ENCODE measurements at regions not wholly inside any gene's neighbourhood (a gene's known extent, or its start where the extent isn't known, plus 50 kb on each side); places are given as distances from the start of the nearest gene placed in this dataset.

GRCh38 chr6:15880262-15880973, 217.6 kb upstream of the DTNBP1 start:
- DNase-seq (ENCODE audit: low read depth in 1 of 2, low spot score in 1 of 2) (no peak), ATAC-seq (no peak), FAIRE-seq (no peak)
- H3K4me3 ChIP-seq = no peak overlapping the region
- WGBS (ENCODE audit: missing lambda C conversion rate) = 36% methylated on average over 4 of the region's 4 CpGs
- CTCF ChIA-PET = no interaction called here
- TF ChIP-seq RNF2 (IDR thresholded peaks at IDR 0.05; ENCODE audit: borderline replicate concordance, low read depth) = no peak
- no peak for TF ChIP-seq FOXS1 (CRISPR knock-in tag; IDR thresholded peaks at IDR 0.05)
- no peak for TF ChIP-seq CBX8 (IDR thresholded peaks at IDR 0.05)
- no peak for TF ChIP-seq MAZ (IDR thresholded peaks at IDR 0.05; ENCODE audit: borderline replicate concordance, low read depth, low read length)
- no peaks in the 10 kb centered on the region for H3K9me3 ChIP-seq
- no peaks in the 10 kb centered on the region for H3K4me1 ChIP-seq
- no peak overlapping the region for H3K4me2 ChIP-seq
- H3K27ac ChIP-seq = no peak overlapping the region
- POLR2A ChIA-PET = no interaction called here

GRCh38 chr6:15879371-15880261, 216.8 kb upstream of the DTNBP1 start:
- Histone ChIP-seq H3K9me3 (no peaks in the 10 kb centered on the region), H3K4me3 (no peak overlapping the region), H3K4me1 (no peaks in the 10 kb centered on the region), H3K27ac (no peak overlapping the region), H3K4me2 (no peak overlapping the region)
- TF ChIP-seq ZFP36 (IDR thresholded peaks at IDR 0.05; ENCODE audit: borderline replicate concordance, partially characterized antibody) (no peak), ZNF302 (CRISPR knock-in tag; IDR thresholded peaks at IDR 0.05) (no peak), HOXB5 (CRISPR knock-in tag; IDR thresholded peaks at IDR 0.05) (no peak), RFX5 (IDR thresholded peaks at IDR 0.05) (no peak), FOSB (CRISPR knock-in tag; IDR thresholded peaks at IDR 0.05) (no peak), RCOR1 (IDR thresholded peaks at IDR 0.05; ENCODE audit: low read depth, low read length) (no peak), MYC (IDR thresholded peaks at IDR 0.05; ENCODE audit: borderline replicate concordance, low read length) (no peak), USF2 (IDR thresholded peaks at IDR 0.05) (no peak), KDM1A (IDR thresholded peaks at IDR 0.05; ENCODE audit: low read depth) (no peak)
- TF ChIP-seq, protein P1, sequence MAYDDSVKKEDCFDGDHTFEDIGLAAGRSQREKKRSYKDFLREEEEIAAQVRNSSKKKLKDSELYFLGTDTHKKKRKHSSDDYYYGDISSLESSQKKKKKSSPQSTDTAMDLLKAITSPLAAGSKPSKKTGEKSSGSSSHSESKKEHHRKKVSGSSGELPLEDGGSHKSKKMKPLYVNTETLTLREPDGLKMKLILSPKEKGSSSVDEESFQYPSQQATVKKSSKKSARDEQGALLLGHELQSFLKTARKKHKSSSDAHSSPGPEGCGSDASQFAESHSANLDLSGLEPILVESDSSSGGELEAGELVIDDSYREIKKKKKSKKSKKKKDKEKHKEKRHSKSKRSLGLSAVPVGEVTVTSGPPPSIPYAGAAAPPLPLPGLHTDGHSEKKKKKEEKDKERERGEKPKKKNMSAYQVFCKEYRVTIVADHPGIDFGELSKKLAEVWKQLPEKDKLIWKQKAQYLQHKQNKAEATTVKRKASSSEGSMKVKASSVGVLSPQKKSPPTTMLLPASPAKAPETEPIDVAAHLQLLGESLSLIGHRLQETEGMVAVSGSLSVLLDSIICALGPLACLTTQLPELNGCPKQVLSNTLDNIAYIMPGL (CRISPR knock-in tag; IDR thresholded peaks at IDR 0.05; ENCODE audit: borderline replicate concordance) = no peak
- TF ChIP-seq, protein P2, sequence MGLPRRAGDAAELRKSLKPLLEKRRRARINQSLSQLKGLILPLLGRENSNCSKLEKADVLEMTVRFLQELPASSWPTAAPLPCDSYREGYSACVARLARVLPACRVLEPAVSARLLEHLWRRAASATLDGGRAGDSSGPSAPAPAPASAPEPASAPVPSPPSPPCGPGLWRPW (IDR thresholded peaks at IDR 0.05) = no peak
- TF ChIP-seq, protein P3, sequence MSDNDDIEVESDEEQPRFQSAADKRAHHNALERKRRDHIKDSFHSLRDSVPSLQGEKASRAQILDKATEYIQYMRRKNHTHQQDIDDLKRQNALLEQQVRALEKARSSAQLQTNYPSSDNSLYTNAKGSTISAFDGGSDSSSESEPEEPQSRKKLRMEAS (IDR thresholded peaks at IDR 0.05) = no peak
- ChIA-PET CTCF (no interaction called here), POLR2A (no interaction called here)
- DNase-seq (ENCODE audit: low read depth in 1 of 2, low spot score in 1 of 2) (no peak), ATAC-seq (no peak), FAIRE-seq (no peak)
- WGBS (ENCODE audit: missing lambda C conversion rate) = 33% methylated on average over 12 of the region's 12 CpGs

DNA sequence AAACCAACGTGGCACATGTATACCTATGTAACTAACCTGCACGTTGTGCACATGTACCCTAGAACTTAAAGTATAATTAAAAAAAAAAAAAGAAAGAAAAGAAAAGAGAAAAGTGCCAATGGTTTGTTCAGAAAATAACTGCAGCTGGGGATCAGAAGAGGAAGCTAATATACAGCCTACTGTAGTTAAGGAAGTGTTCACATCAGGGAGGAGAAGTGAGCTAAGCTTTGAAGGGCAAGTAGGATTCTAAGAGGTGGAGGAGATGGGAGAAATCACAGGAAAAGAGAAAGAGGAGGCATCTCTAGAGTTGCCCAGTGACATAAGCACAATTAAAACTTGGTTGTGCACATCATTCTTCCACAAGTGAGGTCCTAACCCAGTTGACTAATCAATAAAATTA, 214.4 kb upstream of the DTNBP1 start:
- WGBS (ENCODE audit: missing lambda C conversion rate) = 19% methylated on average over 2 of the region's 2 CpGs

More for the DNA sequence above, 214.4 kb upstream of the DTNBP1 start:
- no peak for TF ChIP-seq HOXB13 (CRISPR knock-in tag; IDR thresholded peaks at IDR 0.05; ENCODE audit: low read depth)
- TF ChIP-seq POLR2AphosphoS2 (conservative IDR thresholded peaks at IDR 0.05; ENCODE audit: low read length) = no peak
- TF ChIP-seq ZSCAN20 (CRISPR knock-in tag; IDR thresholded peaks at IDR 0.05) = no peak
- no peak for TF ChIP-seq RCOR1 (IDR thresholded peaks at IDR 0.05; ENCODE audit: low read depth, low read length)
- TF ChIP-seq REST (IDR thresholded peaks at IDR 0.05) = no peak
- TF ChIP-seq HOXA7 (CRISPR knock-in tag; IDR thresholded peaks at IDR 0.05) = no peak
- TF ChIP-seq, protein P3 (IDR thresholded peaks at IDR 0.05) = no peak
- TF ChIP-seq HOXB5 (CRISPR knock-in tag; IDR thresholded peaks at IDR 0.05) = no peak
- no peaks in the 10 kb centered on the region for H3K9me3 ChIP-seq
- ChIA-PET CTCF (interaction anchor here (1.1 kb wide), 1 partner anchor 11 kb away, joined by 3 read pairs; no protein-coding TSS in a partner anchor), POLR2A (no interaction called here)
- no peaks in the 10 kb centered on the region for H3K4me1 ChIP-seq
- no peak overlapping the region for H3K27ac ChIP-seq
- H3K4me2 ChIP-seq = no peak overlapping the region
- FAIRE-seq (no peak), DNase-seq (ENCODE audit: low read depth in 1 of 2, low spot score in 1 of 2) (no peak), ATAC-seq (no peak)
- H3K4me3 ChIP-seq = no peak overlapping the region

Data from A549 (cell line).